ENCODE measurements at regions not wholly inside any gene's neighbourhood (a gene's known extent, or its start where the extent isn't known, plus 50 kb on each side); places are given as distances from the start of the nearest gene placed in this dataset.

DNA sequence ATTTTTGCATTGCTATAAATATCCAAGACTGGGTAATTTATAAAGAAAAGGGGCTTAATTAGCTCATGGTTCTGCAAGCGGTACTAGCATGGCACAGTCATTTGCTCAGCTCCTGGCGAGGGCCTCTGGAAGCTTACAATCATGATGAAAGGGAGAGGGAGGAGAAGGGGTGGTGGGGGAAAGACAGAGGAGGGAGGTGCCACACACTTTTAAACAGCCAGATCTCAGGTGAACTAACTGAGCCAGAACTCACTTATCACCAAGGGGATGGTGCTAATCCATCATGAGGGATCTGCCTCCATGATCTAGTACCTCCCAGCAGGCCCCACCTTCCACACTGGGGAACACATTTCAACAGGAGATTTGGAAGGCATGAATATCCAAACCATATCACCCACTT, 476.3 kb downstream of the PCNX1 start:
- TF ChIP-seq CTCF (IDR thresholded peaks at IDR 0.05; ENCODE audit: insufficient read depth, low read length, poor library complexity, severe bottlenecking) (no peak), EZH2phosphoT487 (conservative IDR thresholded peaks at IDR 0.05; ENCODE audit: low read length) (no peak)

Data from SU-DHL-6 (cell line).